IPS-18a (cell line): ENCODE measurements at regions not wholly inside any gene's neighbourhood (a gene's known extent, or its start where the extent isn't known, plus 50 kb on each side); places are given as distances from the start of the nearest gene placed in this dataset.

Source experiments
- H3K27ac ChIP-seq: one replicate; pipeline ENCODE4 v1.5.1; 2013; ENCODE audit warnings: low read length
- H3K27me3 ChIP-seq: one replicate; pipeline ENCODE4 v1.6.1; 2013; ENCODE audit warnings: mild to moderate bottlenecking, low read length; ENCODE audit not compliant: control insufficient read depth, insufficient read depth
- H3K36me3 ChIP-seq: one replicate; pipeline ENCODE4 v1.6.1; 2013; ENCODE audit warnings: low read depth, low read length; ENCODE audit not compliant: control insufficient read depth
- H3K4me1 ChIP-seq: one replicate; pipeline ENCODE4 v1.6.1; 2013; ENCODE audit warnings: low read depth, low read length; ENCODE audit not compliant: control insufficient read depth
- H3K4me3 ChIP-seq: one replicate; pipeline ENCODE4 v1.5.1; 2013; ENCODE audit warnings: low read length
- H3K9ac ChIP-seq: one replicate; pipeline ENCODE4 v1.6.1; 2013; ENCODE audit warnings: mild to moderate bottlenecking, low read length, moderate library complexity
- H3K9me3 ChIP-seq: one replicate; pipeline ENCODE4 v1.6.1; 2013; ENCODE audit warnings: low read depth, low read length; ENCODE audit not compliant: control insufficient read depth

DNA sequence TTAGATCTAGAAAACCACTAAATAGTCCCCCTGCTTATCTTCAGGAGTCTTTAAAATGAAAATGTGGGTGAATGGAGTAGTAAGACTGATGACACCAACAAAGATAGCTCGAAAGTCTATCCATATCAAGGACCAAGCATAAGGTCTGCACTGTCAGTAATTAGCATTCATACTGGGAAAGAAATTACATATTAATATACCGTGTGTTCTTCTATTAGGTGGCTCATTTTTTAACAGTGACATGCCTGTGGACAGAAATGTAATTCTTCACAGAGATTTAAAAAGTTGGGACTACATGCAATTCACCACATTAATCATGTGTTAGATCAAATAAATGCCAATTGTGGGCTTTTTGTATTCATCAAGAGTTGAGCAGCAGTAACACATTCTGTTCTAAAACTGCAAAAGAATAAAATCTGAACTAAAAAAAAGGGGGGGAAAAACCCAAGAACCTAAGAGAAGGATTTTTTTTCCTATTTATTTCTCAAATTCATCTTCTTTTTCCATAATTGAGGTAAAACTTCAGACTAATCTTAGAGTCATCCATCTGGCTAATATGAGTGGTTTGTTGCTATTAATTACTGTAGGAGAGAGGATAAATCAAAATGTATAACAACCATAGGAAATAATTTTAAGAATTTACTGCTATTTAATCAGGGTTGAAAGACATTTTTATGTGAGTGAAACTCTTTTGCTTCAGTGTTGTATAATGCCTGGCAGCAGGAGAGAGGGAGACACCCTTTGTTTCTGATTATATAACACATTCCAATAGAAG, 386.7 kb upstream of the IGFBP7 start:
- Histone ChIP-seq H3K9ac (no peak overlapping the region), H3K4me3 (no peak overlapping the region), H3K9me3 (no peaks in the 10 kb centered on the region), H3K4me1 (no peaks in the 10 kb centered on the region), H3K27ac (no peak overlapping the region), H3K36me3 (no peaks in the 10 kb centered on the region), H3K27me3 (no peaks in the 10 kb centered on the region)

DNA sequence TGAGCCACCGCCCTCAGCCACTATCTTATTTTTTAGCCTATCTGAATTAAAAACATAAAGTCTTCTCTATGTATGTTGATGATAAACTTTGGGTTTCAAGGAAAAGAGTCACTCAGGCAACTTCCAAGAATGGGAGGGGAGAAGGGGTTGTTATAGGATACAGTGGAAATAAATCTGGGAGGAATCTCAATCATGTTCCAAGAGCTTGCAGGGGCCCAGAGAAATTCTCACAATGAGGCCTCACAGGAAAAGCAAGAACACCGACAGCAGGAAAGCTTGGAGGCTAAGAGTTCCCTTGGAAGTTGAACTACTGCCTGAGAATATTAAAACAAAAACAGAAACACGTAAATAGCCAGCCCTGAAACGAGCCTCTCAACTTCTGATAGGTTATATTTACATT, 384.6 kb upstream of the IGFBP7 start:
- no peaks in the 10 kb centered on the region for H3K9me3 ChIP-seq
- no peak overlapping the region for H3K27ac ChIP-seq
- no peaks in the 10 kb centered on the region for H3K36me3 ChIP-seq
- peaks cover 2% of the 10 kb centered on the region for H3K4me1 ChIP-seq
- H3K27me3 ChIP-seq = no peaks in the 10 kb centered on the region
- no peak overlapping the region for H3K4me3 ChIP-seq
- no peak overlapping the region for H3K9ac ChIP-seq

- no peak overlapping the region for H3K9ac ChIP-seq
- H3K9me3 ChIP-seq = no peaks in the 10 kb centered on the region
- H3K27me3 ChIP-seq = no peaks in the 10 kb centered on the region
- no peak overlapping the region for H3K27ac ChIP-seq
- H3K36me3 ChIP-seq = no peaks in the 10 kb centered on the region
- H3K4me3 ChIP-seq = no peak overlapping the region
- H3K4me1 ChIP-seq = peaks cover 2% of the 10 kb centered on the region
Observed at GRCh38 chr4:57492251-57492878, 382.2 kb upstream of the IGFBP7 start.

DNA sequence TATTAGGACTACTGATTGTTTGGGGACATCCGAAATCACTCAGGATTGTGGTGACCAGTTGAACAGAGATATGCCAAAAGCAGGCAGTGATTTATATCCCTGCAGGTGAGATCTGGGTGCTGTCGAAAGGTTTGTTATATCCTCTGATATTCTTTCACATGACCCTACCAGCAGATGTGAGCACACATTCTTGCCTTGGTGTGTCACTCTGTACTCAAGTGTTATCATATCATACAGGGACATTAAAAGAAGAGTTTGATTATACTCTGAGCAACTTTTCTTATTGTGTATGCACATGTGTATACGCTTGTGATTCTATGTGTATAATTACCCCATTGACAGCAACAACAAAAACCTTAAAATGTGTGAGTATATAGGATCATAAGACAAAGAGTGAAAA, 381.2 kb upstream of the IGFBP7 start:
- no peak overlapping the region for H3K27ac ChIP-seq
- no peaks in the 10 kb centered on the region for H3K27me3 ChIP-seq
- no peaks in the 10 kb centered on the region for H3K36me3 ChIP-seq
- no peak overlapping the region for H3K4me3 ChIP-seq
- H3K9me3 ChIP-seq = no peaks in the 10 kb centered on the region
- H3K9ac ChIP-seq = no peak overlapping the region
- peaks cover 2% of the 10 kb centered on the region for H3K4me1 ChIP-seq

GRCh38 chr4:57490520-57491255, 380.5 kb upstream of the IGFBP7 start:
- Histone ChIP-seq H3K27me3 (no peaks in the 10 kb centered on the region), H3K4me1 (peaks cover 2% of the 10 kb centered on the region), H3K9ac (no peak overlapping the region), H3K4me3 (no peak overlapping the region), H3K27ac (no peak overlapping the region), H3K9me3 (no peaks in the 10 kb centered on the region), H3K36me3 (no peaks in the 10 kb centered on the region)

DNA sequence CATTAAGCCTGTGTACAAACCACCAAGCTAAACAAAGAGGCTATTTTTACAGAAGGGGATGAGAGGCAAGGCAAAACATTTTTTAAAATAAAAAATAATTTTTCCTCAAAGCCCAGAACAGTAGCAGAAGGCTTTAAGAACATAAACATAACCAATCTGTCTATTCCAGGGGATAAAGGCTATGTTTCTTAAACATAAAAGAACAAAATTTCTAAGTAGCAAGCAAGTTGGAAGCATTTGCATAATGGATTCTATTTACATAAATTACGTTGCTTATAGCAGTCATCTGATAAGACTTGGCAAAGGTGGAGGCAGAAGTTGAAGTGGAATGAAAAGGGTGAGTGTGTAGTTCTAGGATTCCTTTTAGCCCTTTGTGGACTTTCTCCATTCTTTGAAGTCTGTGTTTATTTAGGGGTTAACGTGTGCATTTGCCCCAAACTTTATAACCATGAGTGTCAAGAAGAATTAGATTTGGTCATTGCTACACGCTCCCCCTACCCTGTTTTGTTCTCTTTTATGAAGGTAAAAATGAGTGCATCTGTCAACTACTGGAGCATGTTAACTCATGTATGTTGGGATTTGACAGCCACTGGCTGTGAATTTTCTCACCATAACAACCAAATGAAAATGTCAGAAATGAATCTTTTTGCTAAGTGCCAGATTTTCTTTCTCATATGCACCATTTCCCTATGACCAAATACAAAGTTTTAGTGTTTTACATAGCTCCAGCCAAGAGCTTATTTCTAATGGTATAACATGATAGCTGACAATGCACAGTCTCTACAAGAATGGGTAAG, 378.4 kb upstream of the IGFBP7 start:
- H3K27ac ChIP-seq = no peak overlapping the region
- no peaks in the 10 kb centered on the region for H3K9me3 ChIP-seq
- H3K36me3 ChIP-seq = no peaks in the 10 kb centered on the region
- H3K9ac ChIP-seq = no peak overlapping the region
- H3K27me3 ChIP-seq = no peaks in the 10 kb centered on the region
- H3K4me1 ChIP-seq = peaks cover 2% of the 10 kb centered on the region
- H3K4me3 ChIP-seq = no peak overlapping the region

DNA sequence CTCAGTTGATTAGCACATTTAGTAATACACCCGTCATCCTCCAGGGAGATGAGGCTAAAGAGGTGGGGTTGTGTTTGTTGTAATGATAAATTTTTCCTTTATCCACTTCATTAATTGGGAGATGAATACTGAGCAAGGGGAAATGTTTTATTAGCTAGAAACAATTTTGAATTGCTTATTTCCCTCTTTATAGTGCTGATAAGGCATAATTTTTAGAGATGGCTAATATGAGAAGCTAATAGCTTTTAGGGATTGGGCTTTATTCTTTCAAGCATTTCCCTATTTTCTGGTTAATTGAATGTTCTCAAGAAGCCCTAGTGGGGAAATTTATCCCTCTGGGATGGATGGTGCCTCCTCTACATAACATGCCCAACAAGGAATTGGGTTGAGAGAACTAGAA, 365.2 kb upstream of the IGFBP7 start:
- H3K4me1 ChIP-seq = no peaks in the 10 kb centered on the region
- H3K36me3 ChIP-seq = no peaks in the 10 kb centered on the region
- no peak overlapping the region for H3K27ac ChIP-seq
- H3K9ac ChIP-seq = no peak overlapping the region
- no peaks in the 10 kb centered on the region for H3K27me3 ChIP-seq
- H3K4me3 ChIP-seq = no peak overlapping the region
- no peaks in the 10 kb centered on the region for H3K9me3 ChIP-seq

- Histone ChIP-seq H3K9me3 (no peaks in the 10 kb centered on the region), H3K9ac (no peak overlapping the region), H3K27ac (no peak overlapping the region)
Observed at GRCh38 chr4:57465321-57466056, 355.3 kb upstream of the IGFBP7 start.

GRCh38 chr4:57462843-57463242, 352.7 kb upstream of the IGFBP7 start:
- no peaks in the 10 kb centered on the region for H3K9me3 ChIP-seq
- no peak overlapping the region for H3K4me3 ChIP-seq
- H3K27me3 ChIP-seq = no peaks in the 10 kb centered on the region
- no peaks in the 10 kb centered on the region for H3K4me1 ChIP-seq
- H3K9ac ChIP-seq = no peak overlapping the region
- no peaks in the 10 kb centered on the region for H3K36me3 ChIP-seq
- no peak overlapping the region for H3K27ac ChIP-seq

More at GRCh38 chr4:57465321-57466056, 355.3 kb upstream of the IGFBP7 start:
- H3K4me1 ChIP-seq = no peaks in the 10 kb centered on the region
- H3K36me3 ChIP-seq = no peaks in the 10 kb centered on the region
- no peak overlapping the region for H3K4me3 ChIP-seq
- H3K27me3 ChIP-seq = no peaks in the 10 kb centered on the region

- no peak overlapping the region for H3K27ac ChIP-seq
- H3K4me1 ChIP-seq = no peaks in the 10 kb centered on the region
- no peak overlapping the region for H3K9ac ChIP-seq
- H3K27me3 ChIP-seq = no peaks in the 10 kb centered on the region
- no peak overlapping the region for H3K4me3 ChIP-seq
- H3K9me3 ChIP-seq = peaks cover 3% of the 10 kb centered on the region
- H3K36me3 ChIP-seq = no peaks in the 10 kb centered on the region
Observed at GRCh38 chr4:57460967-57461366, 350.8 kb upstream of the IGFBP7 start.

- no peaks in the 10 kb centered on the region for H3K4me1 ChIP-seq
- no peaks in the 10 kb centered on the region for H3K36me3 ChIP-seq
- H3K27me3 ChIP-seq = no peaks in the 10 kb centered on the region
- no peak overlapping the region for H3K27ac ChIP-seq
- H3K9me3 ChIP-seq = no peaks in the 10 kb centered on the region
- H3K9ac ChIP-seq = no peak overlapping the region
- H3K4me3 ChIP-seq = no peak overlapping the region
Observed at GRCh38 chr4:57448901-57449300, 338.7 kb upstream of the IGFBP7 start.
